SK-N-MC (cell line): ENCODE measurements at regions not wholly inside any gene's neighbourhood (a gene's known extent, or its start where the extent isn't known, plus 50 kb on each side); places are given as distances from the start of the nearest gene placed in this dataset.

Experiments
- EZH2 ChIP-seq: fragments of 200-600 bp; sonication (generic); IDR thresholded peaks from one replicate; pipeline ENCODE4 v1.6.1; 2017; ENCODE audit warnings: antibody characterized with exemption
- FOXP2 ChIP-seq: optimal IDR thresholded peaks from 2 replicates; pipeline ENCODE3; 2011; ENCODE audit warnings: mild to moderate bottlenecking, moderate library complexity; ENCODE audit not compliant: insufficient read depth; ENCODE audit errors: extremely low read length, control extremely low read depth
- POLR2AphosphoS5 ChIP-seq: IDR thresholded peaks from 2 replicates; pipeline ENCODE4 v1.6.1; 2012; ENCODE audit warnings: mild to moderate bottlenecking, low read depth, low read length, borderline replicate concordance

- TF ChIP-seq EZH2 (no peak), POLR2AphosphoS5 (no peak), FOXP2 (no peak)
These were observed 195.8 kb downstream of the TUSC7 start for GRCh38 chr3:116905334-116905733.
